DND-41 (cell line): ENCODE measurements at regions not wholly inside any gene's neighbourhood (a gene's known extent, or its start where the extent isn't known, plus 50 kb on each side); places are given as distances from the start of the nearest gene placed in this dataset.

Experiments used
- EZH2 ChIP-seq: IDR thresholded peaks from 3 replicates; pipeline ENCODE4 v1.6.1; 2012; ENCODE audit warnings: borderline replicate concordance, low read depth, mild to moderate bottlenecking, moderate library complexity, low read length, inconsistent platforms; ENCODE audit not compliant: severe bottlenecking
- TF ChIP-seq, protein P1 (sequence below): IDR thresholded peaks from 2 replicates; pipeline ENCODE4 v1.5.1; 2012; ENCODE audit warnings: borderline replicate concordance, low read length, moderate library complexity, mild to moderate bottlenecking; ENCODE audit not compliant: poor library complexity, severe bottlenecking; ENCODE audit errors: extremely low read depth

DNA sequence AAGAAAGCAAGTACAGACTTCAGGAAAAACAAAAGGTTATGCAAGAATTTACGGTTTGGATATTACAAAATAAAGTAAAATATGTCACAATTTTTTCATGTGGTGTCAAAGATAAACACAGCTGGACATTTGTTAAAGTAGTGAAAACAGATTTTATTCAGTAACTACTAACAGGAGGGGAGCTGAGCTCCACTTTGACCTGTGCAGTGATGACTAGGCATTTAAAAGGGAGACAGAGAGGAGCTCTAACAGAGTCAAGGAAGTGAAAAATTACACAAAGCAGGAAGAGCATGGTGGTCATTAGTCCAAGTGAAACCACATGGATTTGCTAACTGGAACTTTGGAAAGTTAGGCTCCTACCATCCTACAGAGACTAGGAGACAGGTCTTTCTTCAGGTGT is 263.6 kb upstream of the PCSK5 start:
- TF ChIP-seq, protein P1, sequence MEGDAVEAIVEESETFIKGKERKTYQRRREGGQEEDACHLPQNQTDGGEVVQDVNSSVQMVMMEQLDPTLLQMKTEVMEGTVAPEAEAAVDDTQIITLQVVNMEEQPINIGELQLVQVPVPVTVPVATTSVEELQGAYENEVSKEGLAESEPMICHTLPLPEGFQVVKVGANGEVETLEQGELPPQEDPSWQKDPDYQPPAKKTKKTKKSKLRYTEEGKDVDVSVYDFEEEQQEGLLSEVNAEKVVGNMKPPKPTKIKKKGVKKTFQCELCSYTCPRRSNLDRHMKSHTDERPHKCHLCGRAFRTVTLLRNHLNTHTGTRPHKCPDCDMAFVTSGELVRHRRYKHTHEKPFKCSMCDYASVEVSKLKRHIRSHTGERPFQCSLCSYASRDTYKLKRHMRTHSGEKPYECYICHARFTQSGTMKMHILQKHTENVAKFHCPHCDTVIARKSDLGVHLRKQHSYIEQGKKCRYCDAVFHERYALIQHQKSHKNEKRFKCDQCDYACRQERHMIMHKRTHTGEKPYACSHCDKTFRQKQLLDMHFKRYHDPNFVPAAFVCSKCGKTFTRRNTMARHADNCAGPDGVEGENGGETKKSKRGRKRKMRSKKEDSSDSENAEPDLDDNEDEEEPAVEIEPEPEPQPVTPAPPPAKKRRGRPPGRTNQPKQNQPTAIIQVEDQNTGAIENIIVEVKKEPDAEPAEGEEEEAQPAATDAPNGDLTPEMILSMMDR = no peak
- TF ChIP-seq EZH2 = no peak
